ENCODE measurements at regions not wholly inside any gene's neighbourhood (a gene's known extent, or its start where the extent isn't known, plus 50 kb on each side); places are given as distances from the start of the nearest gene placed in this dataset.

DNA sequence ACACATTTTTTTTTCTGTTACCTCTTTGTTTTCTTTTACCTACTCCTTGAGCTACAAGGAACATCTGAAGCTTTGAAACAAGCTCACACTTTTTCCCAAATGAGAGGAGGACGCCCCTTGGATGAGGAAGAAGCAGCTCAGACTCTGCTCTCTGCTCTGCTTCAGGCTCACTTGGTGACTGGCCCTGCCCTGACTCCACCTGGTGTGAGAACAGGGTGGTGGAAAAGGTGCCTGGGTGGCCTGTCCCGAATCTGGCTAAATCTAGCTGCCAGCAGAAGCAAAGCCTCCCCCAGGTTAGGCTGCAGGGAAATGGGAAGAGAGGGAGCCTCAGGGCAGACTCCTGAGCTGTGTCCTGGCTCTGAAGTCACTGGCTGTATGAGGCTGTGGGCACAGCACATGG lies 68.0 kb upstream of the CEACAM8 start:
- DNase-seq (ENCODE audit: low spot score), result no peak

DNA sequence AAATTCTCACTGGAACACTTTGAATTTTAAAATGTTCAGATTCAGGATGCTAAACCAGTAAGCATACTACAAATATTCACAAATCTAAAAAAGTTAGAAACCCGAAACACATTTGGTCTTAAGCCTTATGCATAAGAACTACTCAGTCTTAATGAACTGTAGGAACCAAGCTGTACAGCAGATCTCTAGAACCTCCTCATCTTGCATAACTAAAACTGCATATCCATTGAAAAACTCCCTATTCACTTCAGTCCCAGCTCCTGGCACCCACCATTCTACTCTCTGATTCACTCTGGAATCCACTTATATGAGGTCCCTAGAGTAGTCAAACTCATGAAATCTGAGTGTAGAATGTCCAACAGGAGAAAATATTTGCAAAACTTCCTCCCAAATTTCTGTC lies 65.6 kb upstream of the CEACAM8 start:
- DNase-seq (ENCODE audit: low spot score), result no peak

DNA sequence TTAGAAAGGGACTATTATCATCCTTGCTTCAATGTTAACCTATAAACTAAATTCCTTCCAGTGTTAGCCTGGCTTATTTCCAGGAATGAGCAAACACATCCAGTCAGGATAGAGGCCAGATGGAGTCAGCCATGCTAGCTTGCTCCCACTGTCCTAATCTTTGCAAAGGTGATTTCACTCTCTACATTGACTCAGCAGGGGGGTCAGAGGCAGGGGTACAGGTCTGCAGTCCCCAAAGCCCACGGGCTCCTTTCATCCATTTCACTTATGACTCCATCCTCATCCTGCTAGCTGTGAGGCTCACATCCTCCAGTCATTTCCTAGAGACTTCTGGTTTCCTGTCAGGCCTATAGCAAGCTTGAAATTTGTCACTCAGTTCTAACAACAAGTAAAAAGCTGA lies 63.4 kb upstream of the CEACAM8 start:
- no peak for DNase-seq (ENCODE audit: low spot score)

DNA sequence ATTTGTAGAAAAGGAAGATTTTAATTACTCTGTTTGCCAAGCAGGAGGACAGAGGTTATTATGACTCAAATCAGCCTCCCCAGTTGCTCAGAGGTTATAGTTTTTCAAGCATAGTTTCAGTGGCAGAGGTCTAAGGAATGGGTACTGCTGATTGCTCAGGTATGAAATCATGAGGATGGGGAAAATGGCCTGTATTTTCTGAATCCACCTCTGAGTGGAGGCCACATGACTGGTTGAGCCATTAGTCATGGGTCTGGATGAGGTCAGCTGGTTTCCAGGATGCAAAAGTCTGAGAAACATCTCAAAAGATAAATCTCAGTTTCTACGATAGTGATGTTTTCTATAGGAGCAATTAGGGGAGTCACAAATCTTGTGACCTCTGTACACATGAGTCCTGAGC lies 62.8 kb upstream of the CEACAM8 start:
- peak; percentile 42 for DNase-seq (ENCODE audit: low spot score)

DNA sequence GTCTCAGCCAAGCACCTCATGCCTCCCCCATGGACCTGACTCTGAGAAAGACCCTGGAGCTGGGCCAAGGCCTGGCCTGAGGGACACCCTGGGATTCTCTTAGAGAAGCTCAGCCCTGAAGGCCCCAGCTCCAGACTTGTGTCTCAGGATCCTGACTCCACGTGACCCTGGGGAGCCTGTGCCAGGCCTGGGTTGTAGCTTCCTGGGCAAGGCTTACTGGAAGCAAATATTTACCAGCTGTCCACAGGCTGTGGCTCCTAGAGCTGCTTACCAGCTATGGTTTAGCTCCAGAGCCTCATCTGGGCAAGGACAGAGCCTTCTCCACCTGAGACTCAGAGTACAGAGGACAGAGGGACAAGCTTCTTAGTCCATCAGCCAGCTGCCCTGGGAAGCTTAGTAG lies 61.0 kb upstream of the CEACAM8 start:
- no peak for DNase-seq (ENCODE audit: low spot score)

DNA sequence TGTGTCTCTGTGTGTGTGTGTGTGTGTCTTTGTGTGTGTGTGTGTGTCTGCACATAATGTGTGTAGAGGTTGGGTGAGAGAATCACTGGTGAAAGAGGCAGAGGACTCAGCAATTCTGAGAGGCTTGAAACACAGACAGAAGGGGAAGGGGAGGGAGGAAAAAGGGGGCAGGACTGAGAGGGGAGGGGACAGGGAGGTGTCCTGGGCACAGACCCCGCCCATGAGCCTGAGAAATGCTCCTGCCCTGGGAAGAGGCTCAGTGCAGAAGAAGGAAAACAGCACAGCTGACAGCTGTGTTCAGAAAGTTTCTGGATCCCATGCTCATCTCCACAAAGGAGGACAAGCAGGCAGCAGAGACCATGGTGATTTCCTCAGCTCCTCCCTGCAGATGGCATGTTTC lies 59.1 kb upstream of the CEACAM8 start:
- no peak for DNase-seq (ENCODE audit: low spot score)

DNA sequence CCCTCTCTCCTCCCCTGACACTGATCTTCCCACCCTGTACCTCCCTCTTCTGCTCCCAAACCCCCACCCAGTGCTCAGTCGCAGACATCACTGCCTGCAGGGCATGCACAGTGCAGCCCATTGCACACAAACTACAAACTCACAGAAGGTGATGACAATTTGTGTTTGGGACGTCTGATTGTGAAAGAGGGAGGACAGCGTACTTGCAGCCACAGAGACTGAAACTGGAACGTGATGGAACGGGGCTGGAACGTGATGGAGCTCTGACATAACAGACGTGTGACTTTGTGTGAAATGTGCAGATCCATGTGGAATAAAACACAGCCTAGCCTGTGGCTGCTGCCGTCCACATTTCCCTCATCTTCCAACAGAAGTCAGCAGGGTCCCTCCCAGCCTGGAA lies 57.3 kb upstream of the CEACAM8 start:
- DNase-seq (ENCODE audit: low spot score), result no peak

All from AG20443 (cell line).